Neural cell (in vitro differentiated cells): ENCODE measurements at regions not wholly inside any gene's neighbourhood (a gene's known extent, or its start where the extent isn't known, plus 50 kb on each side); places are given as distances from the start of the nearest gene placed in this dataset.

Source experiments
- EP300 ChIP-seq: fragments of 450-650 bp; conservative IDR thresholded peaks from 2 replicates; pipeline ENCODE4 v1.6.1; 2014; ENCODE audit warnings: antibody characterized with exemption, mild to moderate bottlenecking, moderate library complexity; ENCODE audit not compliant: poor library complexity, severe bottlenecking
- EZH2 ChIP-seq: fragments of 200-600, 300-800 bp; shearing (Covaris generic), sonication (generic); IDR thresholded peaks from 2 replicates; pipeline ENCODE4 v1.6.1; 2014; ENCODE audit warnings: antibody characterized with exemption, low read length, borderline replicate concordance, mild to moderate bottlenecking; ENCODE audit not compliant: insufficient read depth, poor library complexity, severe bottlenecking
- MXI1 ChIP-seq: fragments of 450-650 bp; conservative IDR thresholded peaks from 2 replicates; pipeline ENCODE4 v1.6.1; 2014; ENCODE audit warnings: antibody characterized with exemption, mild to moderate bottlenecking; ENCODE audit not compliant: poor library complexity, severe bottlenecking
- POLR2AphosphoS5 ChIP-seq: IDR thresholded peaks from 2 replicates; pipeline ENCODE4 v1.6.1; 2012
- RAD21 ChIP-seq: fragments of 450-650 bp; conservative IDR thresholded peaks from 2 replicates; pipeline ENCODE4 v1.6.1; 2014; ENCODE audit warnings: antibody characterized with exemption, mild to moderate bottlenecking, moderate library complexity
- TF ChIP-seq, protein P1 (sequence below): fragments of 450-650 bp; IDR thresholded peaks from 2 replicates; pipeline ENCODE4 v1.5.1; 2014; ENCODE audit warnings: antibody characterized with exemption, mild to moderate bottlenecking, moderate library complexity; ENCODE audit not compliant: poor library complexity, severe bottlenecking
- TF ChIP-seq, protein P2 (sequence below): IDR thresholded peaks from 2 replicates; pipeline ENCODE4 v1.6.1; 2012; ENCODE audit warnings: borderline replicate concordance

DNA sequence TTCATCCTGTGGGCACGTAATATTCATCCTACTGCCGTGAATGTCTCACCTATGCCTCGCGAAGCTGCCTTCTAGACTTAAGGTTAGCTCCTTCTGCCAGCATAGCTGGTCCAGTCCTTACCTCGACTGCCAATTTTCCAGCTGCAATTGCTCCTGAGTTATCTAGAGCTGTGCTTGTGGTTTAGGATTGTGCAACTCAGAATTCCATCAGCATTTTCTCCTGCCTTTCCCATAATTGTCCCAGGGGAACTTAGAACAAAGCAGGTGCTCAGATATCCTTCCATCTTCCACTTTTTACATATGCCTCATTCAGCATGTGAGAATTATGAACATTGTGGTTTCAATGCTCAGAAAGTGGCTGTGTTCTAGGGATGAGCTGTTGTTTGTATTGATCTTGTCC, 131.4 kb upstream of the ADGRL3 start:
- TF ChIP-seq, protein P1, sequence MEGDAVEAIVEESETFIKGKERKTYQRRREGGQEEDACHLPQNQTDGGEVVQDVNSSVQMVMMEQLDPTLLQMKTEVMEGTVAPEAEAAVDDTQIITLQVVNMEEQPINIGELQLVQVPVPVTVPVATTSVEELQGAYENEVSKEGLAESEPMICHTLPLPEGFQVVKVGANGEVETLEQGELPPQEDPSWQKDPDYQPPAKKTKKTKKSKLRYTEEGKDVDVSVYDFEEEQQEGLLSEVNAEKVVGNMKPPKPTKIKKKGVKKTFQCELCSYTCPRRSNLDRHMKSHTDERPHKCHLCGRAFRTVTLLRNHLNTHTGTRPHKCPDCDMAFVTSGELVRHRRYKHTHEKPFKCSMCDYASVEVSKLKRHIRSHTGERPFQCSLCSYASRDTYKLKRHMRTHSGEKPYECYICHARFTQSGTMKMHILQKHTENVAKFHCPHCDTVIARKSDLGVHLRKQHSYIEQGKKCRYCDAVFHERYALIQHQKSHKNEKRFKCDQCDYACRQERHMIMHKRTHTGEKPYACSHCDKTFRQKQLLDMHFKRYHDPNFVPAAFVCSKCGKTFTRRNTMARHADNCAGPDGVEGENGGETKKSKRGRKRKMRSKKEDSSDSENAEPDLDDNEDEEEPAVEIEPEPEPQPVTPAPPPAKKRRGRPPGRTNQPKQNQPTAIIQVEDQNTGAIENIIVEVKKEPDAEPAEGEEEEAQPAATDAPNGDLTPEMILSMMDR: no peak
- no peak for TF ChIP-seq EZH2
- TF ChIP-seq RAD21: no peak
- TF ChIP-seq EP300: no peak
- TF ChIP-seq MXI1: no peak
- TF ChIP-seq POLR2AphosphoS5: no peak
- TF ChIP-seq, protein P2, sequence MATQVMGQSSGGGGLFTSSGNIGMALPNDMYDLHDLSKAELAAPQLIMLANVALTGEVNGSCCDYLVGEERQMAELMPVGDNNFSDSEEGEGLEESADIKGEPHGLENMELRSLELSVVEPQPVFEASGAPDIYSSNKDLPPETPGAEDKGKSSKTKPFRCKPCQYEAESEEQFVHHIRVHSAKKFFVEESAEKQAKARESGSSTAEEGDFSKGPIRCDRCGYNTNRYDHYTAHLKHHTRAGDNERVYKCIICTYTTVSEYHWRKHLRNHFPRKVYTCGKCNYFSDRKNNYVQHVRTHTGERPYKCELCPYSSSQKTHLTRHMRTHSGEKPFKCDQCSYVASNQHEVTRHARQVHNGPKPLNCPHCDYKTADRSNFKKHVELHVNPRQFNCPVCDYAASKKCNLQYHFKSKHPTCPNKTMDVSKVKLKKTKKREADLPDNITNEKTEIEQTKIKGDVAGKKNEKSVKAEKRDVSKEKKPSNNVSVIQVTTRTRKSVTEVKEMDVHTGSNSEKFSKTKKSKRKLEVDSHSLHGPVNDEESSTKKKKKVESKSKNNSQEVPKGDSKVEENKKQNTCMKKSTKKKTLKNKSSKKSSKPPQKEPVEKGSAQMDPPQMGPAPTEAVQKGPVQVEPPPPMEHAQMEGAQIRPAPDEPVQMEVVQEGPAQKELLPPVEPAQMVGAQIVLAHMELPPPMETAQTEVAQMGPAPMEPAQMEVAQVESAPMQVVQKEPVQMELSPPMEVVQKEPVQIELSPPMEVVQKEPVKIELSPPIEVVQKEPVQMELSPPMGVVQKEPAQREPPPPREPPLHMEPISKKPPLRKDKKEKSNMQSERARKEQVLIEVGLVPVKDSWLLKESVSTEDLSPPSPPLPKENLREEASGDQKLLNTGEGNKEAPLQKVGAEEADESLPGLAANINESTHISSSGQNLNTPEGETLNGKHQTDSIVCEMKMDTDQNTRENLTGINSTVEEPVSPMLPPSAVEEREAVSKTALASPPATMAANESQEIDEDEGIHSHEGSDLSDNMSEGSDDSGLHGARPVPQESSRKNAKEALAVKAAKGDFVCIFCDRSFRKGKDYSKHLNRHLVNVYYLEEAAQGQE: no peak
